Epithelial cell of esophagus (primary cell): ENCODE measurements at regions not wholly inside any gene's neighbourhood (a gene's known extent, or its start where the extent isn't known, plus 50 kb on each side); places are given as distances from the start of the nearest gene placed in this dataset.

ENCODE experiments used
- DNase-seq: peaks from one replicate; pipeline ENCODE4 v3.0.0; 2010; ENCODE audit warnings: low read depth
- H3K4me3 ChIP-seq: 2 replicates; pipeline ENCODE4 v1.5.1; 2011; ENCODE audit warnings: mild to moderate bottlenecking, low read length, control low read depth
- TF ChIP-seq, protein P1 (sequence below): IDR thresholded peaks from 2 replicates; pipeline ENCODE4 v1.5.1; 2011; ENCODE audit warnings: low read depth, mild to moderate bottlenecking, low read length, control low read depth, inconsistent platforms; ENCODE audit not compliant: insufficient read depth; ENCODE audit errors: missing control alignments

GRCh38 chr2:223222397-223222796 lies 170.4 kb downstream of the KCNE4 start:
- no peak overlapping the region for H3K4me3 ChIP-seq
- TF ChIP-seq, protein P1, sequence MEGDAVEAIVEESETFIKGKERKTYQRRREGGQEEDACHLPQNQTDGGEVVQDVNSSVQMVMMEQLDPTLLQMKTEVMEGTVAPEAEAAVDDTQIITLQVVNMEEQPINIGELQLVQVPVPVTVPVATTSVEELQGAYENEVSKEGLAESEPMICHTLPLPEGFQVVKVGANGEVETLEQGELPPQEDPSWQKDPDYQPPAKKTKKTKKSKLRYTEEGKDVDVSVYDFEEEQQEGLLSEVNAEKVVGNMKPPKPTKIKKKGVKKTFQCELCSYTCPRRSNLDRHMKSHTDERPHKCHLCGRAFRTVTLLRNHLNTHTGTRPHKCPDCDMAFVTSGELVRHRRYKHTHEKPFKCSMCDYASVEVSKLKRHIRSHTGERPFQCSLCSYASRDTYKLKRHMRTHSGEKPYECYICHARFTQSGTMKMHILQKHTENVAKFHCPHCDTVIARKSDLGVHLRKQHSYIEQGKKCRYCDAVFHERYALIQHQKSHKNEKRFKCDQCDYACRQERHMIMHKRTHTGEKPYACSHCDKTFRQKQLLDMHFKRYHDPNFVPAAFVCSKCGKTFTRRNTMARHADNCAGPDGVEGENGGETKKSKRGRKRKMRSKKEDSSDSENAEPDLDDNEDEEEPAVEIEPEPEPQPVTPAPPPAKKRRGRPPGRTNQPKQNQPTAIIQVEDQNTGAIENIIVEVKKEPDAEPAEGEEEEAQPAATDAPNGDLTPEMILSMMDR = no peak
- DNase-seq = peak; percentile 91

- TF ChIP-seq, protein P1 = no peak
- DNase-seq = no peak
Measured at GRCh38 chr2:223223156-223223555, 171.2 kb downstream of the KCNE4 start.

DNA sequence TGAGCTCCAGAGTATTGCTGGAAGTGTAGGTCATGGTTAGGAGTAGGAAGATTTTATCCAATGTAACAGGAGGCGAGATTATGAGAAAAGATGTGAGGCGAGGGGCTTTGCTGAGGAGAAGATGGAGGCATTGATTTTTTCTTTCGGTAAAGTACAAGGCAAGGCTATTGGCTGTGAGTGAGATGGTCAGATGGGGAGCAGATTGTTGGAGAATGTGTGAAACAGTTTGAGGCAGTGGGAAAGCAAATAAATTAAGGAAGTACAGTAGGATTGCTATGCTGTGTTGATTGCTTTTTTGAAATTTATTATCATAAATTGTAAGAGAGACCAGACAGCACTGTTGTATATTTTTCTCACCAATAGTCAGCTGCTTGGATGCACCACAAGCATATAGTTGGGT lies 173.3 kb downstream of the KCNE4 start:
- no peak overlapping the region for H3K4me3 ChIP-seq
- TF ChIP-seq, protein P1 = no peak

More at GRCh38 chr2:223223156-223223555, 171.2 kb downstream of the KCNE4 start:
- no peak overlapping the region for H3K4me3 ChIP-seq

GRCh38 chr2:223226264-223226663 lies 174.3 kb downstream of the KCNE4 start:
- TF ChIP-seq, protein P1 = no peak
- H3K4me3 ChIP-seq = no peak overlapping the region
- no peak for DNase-seq

More for the DNA sequence above, 173.3 kb downstream of the KCNE4 start:
- DNase-seq = no peak

GRCh38 chr2:223227338-223227737 lies 175.3 kb downstream of the KCNE4 start:
- DNase-seq = no peak
- TF ChIP-seq, protein P1 = no peak

DNA sequence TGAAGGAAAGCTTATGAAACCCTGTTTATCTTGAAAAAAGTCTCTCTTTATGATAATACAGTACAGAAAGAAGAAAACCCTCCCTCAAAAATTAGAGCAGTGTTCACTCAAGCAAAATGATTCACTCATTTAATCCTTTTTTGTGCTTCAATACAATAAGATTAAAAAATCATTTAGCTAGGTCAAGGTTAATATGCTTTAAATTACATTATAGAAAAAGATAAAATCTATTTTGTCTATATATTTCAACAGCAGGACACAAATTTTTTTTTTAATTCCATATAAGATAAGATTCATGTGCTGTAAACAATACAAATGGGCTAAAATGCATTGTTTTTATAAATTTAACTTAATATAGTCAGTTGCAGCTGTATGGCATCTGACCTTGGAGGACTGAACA lies 176.9 kb downstream of the KCNE4 start:
- TF ChIP-seq, protein P1 = no peak
- DNase-seq = no peak
- no peak overlapping the region for H3K4me3 ChIP-seq

More at GRCh38 chr2:223227338-223227737, 175.3 kb downstream of the KCNE4 start:
- H3K4me3 ChIP-seq = no peak overlapping the region

DNA sequence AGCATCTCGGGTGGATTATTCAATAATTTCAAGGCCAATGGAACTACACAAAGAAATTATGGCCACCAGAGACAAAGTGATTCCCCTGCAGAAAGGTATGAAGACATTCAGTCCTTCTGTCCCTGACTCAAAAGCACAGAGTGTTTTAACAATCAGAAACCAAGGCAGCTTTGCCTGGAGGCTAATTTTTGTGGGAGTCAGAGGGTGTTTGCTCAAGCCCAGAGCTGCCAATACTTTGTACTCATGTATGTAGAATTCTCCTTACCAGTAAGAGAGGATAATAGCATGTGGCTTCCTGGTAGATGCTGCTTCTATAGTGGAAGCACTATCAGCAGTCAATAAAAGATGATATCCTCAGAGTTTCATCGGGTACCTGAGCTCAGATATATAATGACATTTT lies 178.4 kb downstream of the KCNE4 start:
- DNase-seq = peak; percentile 94
- TF ChIP-seq, protein P1 = no peak
- H3K4me3 ChIP-seq = no peak overlapping the region
